HUES6 (cell line): ENCODE measurements at regions not wholly inside any gene's neighbourhood (a gene's known extent, or its start where the extent isn't known, plus 50 kb on each side); places are given as distances from the start of the nearest gene placed in this dataset.
"Not testable (repeated sequence)": the region's sequence is repeated elsewhere in the genome, so short reads cannot be mapped to it uniquely, and the experiment has no call there.

ENCODE experiments used
- H3K27ac ChIP-seq: 2 replicates; pipeline ENCODE4 v1.7.0; 2013; ENCODE audit warnings: low read depth, mild to moderate bottlenecking, low read length, inconsistent platforms
- H3K27me3 ChIP-seq: 2 replicates; pipeline ENCODE4 v1.6.1; 2013; ENCODE audit warnings: low read length; ENCODE audit not compliant: control insufficient read depth, insufficient read depth
- H3K36me3 ChIP-seq: 2 replicates; pipeline ENCODE4 v1.6.1; 2013; ENCODE audit warnings: low read length; ENCODE audit not compliant: control insufficient read depth, insufficient read depth
- H3K4me1 ChIP-seq: 2 replicates; pipeline ENCODE4 v1.6.1; 2013; ENCODE audit warnings: low read length; ENCODE audit not compliant: control insufficient read depth, insufficient read depth
- H3K4me3 ChIP-seq: 2 replicates; pipeline ENCODE4 v1.5.1; 2013; ENCODE audit warnings: low read depth, low read length
- H3K9ac ChIP-seq: one replicate; pipeline ENCODE4 v1.6.1; 2013; ENCODE audit warnings: mild to moderate bottlenecking, low read length
- H3K9me3 ChIP-seq: 2 replicates; pipeline ENCODE4 v1.6.1; 2013; ENCODE audit warnings: low read depth, low read length; ENCODE audit not compliant: control insufficient read depth, insufficient read depth

- peak overlapping the region; percentile 69 for H3K27ac ChIP-seq
- no peaks in the 10 kb centered on the region for H3K9me3 ChIP-seq
- no peaks in the 10 kb centered on the region for H3K36me3 ChIP-seq
- peaks cover 18% of the 10 kb centered on the region; the same call in 1 of the 2 replicates for H3K4me1 ChIP-seq
- H3K9ac ChIP-seq: peak overlapping the region; percentile 94
- H3K4me3 ChIP-seq: peak overlapping the region; percentile 76
- no peaks in the 10 kb centered on the region for H3K27me3 ChIP-seq
These were observed 101.3 kb downstream of the OR2B2 start for GRCh38 chr6:27810768-27811450.

GRCh38 chr6:27809939-27810767, 102.0 kb downstream of the OR2B2 start:
- Histone ChIP-seq H3K36me3 (no peaks in the 10 kb centered on the region), H3K27me3 (no peaks in the 10 kb centered on the region), H3K27ac (peak overlapping the region; percentile 69), H3K9me3 (no peaks in the 10 kb centered on the region), H3K4me1 (peaks cover 16% of the 10 kb centered on the region; the same call in 1 of the 2 replicates), H3K9ac (peak overlapping the region; percentile 94), H3K4me3 (peak overlapping the region; percentile 76)

- H3K4me3 ChIP-seq: peak overlapping the region; percentile 76
These were observed 102.9 kb downstream of the OR2B2 start for GRCh38 chr6:27809067-27809938.

GRCh38 chr6:27808242-27809066, 103.7 kb downstream of the OR2B2 start:
- H3K27me3 ChIP-seq, H3K9me3 ChIP-seq, H3K36me3 ChIP-seq: not testable (repeated sequence)
- Histone ChIP-seq H3K4me1 (peaks cover 16% of the 10 kb centered on the region; the same call in 1 of the 2 replicates), H3K27ac (peak overlapping the region; percentile 86), H3K4me3 (peak overlapping the region; percentile 76), H3K9ac (peak overlapping the region; percentile 96)

More at GRCh38 chr6:27809067-27809938, 102.9 kb downstream of the OR2B2 start:
- no peaks in the 10 kb centered on the region for H3K36me3 ChIP-seq
- no peaks in the 10 kb centered on the region for H3K27me3 ChIP-seq
- peak overlapping the region; percentile 86 for H3K27ac ChIP-seq
- no peaks in the 10 kb centered on the region for H3K9me3 ChIP-seq
- H3K4me1 ChIP-seq: peaks cover 16% of the 10 kb centered on the region; the same call in 1 of the 2 replicates
- H3K9ac ChIP-seq: peak overlapping the region; percentile 96

- H3K4me3 ChIP-seq: peak overlapping the region; percentile 76
- not testable (repeated sequence) for H3K9me3 ChIP-seq, H3K27me3 ChIP-seq, H3K36me3 ChIP-seq
- peak overlapping the region; percentile 82; the same call in 1 of the 2 replicates for H3K27ac ChIP-seq
- peaks cover 16% of the 10 kb centered on the region; the same call in 1 of the 2 replicates for H3K4me1 ChIP-seq
- H3K9ac ChIP-seq: peak overlapping the region; percentile 96
These were observed 104.6 kb downstream of the OR2B2 start for GRCh38 chr6:27807441-27808241.

- H3K4me1 ChIP-seq: peaks cover 13% of the 10 kb centered on the region; the same call in 1 of the 2 replicates
- peak overlapping the region; percentile 76 for H3K4me3 ChIP-seq
- no peaks in the 10 kb centered on the region for H3K9me3 ChIP-seq
- H3K27ac ChIP-seq: peak overlapping the region; percentile 82; the same call in 1 of the 2 replicates
- peak overlapping the region; percentile 90 for H3K9ac ChIP-seq
- no peaks in the 10 kb centered on the region for H3K36me3 ChIP-seq
- no peaks in the 10 kb centered on the region for H3K27me3 ChIP-seq
These were observed 105.2 kb downstream of the OR2B2 start for GRCh38 chr6:27806981-27807440.

GRCh38 chr6:27805347-27805746, 106.8 kb downstream of the OR2B2 start:
- Histone ChIP-seq H3K9me3 (no peaks in the 10 kb centered on the region), H3K4me3 (no peak overlapping the region), H3K36me3 (no peaks in the 10 kb centered on the region), H3K9ac (no peak overlapping the region), H3K4me1 (0 out of 2 replicates have a peak, but pooled peaks cover 4% of the 10 kb centered on the region), H3K27me3 (no peaks in the 10 kb centered on the region), H3K27ac (no peak overlapping the region)

GRCh38 chr6:27804851-27805250, 107.3 kb downstream of the OR2B2 start:
- Histone ChIP-seq H3K27ac (no peak overlapping the region), H3K9ac (no peak overlapping the region)

GRCh38 chr6:27800731-27801373, 111.3 kb downstream of the OR2B2 start:
- H3K9me3 ChIP-seq: no peaks in the 10 kb centered on the region
- H3K9ac ChIP-seq: no peak overlapping the region
- no peak overlapping the region for H3K4me3 ChIP-seq
- no peaks in the 10 kb centered on the region for H3K27me3 ChIP-seq
- H3K27ac ChIP-seq: no peak overlapping the region
- H3K36me3 ChIP-seq: no peaks in the 10 kb centered on the region
- peaks cover 6% of the 10 kb centered on the region; the same call in 1 of the 2 replicates for H3K4me1 ChIP-seq

More at GRCh38 chr6:27804851-27805250, 107.3 kb downstream of the OR2B2 start:
- Histone ChIP-seq H3K4me3 (no peak overlapping the region), H3K9me3 (no peaks in the 10 kb centered on the region), H3K27me3 (no peaks in the 10 kb centered on the region), H3K36me3 (no peaks in the 10 kb centered on the region), H3K4me1 (0 out of 2 replicates have a peak, but pooled peaks cover 4% of the 10 kb centered on the region)
